ENCODE measurements at regions not wholly inside any gene's neighbourhood (a gene's known extent, or its start where the extent isn't known, plus 50 kb on each side); places are given as distances from the start of the nearest gene placed in this dataset.
"Not testable (repeated sequence)": the region's sequence is repeated elsewhere in the genome, so short reads cannot be mapped to it uniquely, and the experiment has no call there.

- no peak for DNase-seq (ENCODE audit: low spot score)
Observed at GRCh38 chr5:112472614-112473013, 53.5 kb upstream of the EPB41L4A start.

- DNase-seq (ENCODE audit: low spot score), result no peak
Observed at GRCh38 chr5:112473989-112474388, 54.9 kb upstream of the EPB41L4A start.

- DNase-seq (ENCODE audit: low spot score), result peak; percentile 10
Observed at GRCh38 chr5:112475747-112476365, 56.8 kb upstream of the EPB41L4A start.

DNA sequence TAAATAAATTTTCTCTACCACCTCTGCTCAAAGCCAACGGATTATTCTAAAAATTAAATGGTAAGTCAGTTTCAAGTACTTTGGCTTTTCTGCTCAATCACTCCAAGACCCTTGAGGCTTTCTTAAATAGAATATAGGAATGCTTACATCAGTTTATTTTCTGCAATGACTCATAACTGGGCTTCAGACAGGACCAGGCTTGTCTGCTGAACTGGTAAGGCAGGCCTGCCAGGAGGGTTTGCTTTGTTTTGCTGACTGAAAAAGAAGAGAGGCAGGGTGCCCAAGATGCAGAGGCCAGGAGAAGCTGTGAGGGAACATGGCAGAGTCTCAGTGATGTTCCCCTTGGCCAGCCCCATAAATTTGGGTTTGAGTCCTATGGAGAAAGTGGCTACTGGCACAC, 60.3 kb upstream of the EPB41L4A start:
- no peak for DNase-seq (ENCODE audit: low spot score)

DNA sequence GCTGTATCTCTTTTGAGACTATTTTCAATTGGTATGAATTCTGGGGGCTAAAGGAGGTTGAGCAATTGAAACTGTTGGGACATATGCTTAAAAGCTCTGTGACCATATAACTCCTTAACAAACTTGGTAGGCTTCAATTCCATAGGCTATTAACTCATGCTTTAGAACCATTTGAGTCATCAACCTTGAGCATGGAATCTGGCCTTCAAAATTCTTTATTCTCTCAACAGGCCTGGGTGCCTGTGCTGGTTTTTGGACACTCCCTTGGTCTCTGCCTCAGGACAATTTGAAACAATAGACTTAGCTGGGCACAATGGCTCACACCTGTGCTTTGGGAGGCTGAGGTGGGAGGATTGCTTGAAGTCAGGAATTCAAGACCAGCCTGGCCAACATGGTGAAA, 61.4 kb upstream of the EPB41L4A start:
- no peak for DNase-seq (ENCODE audit: low spot score)

- DNase-seq (ENCODE audit: low spot score), result no peak
Observed at GRCh38 chr5:112483704-112484103, 64.6 kb upstream of the EPB41L4A start.

- DNase-seq (ENCODE audit: low spot score), result no peak
Observed at GRCh38 chr5:112485934-112486355, 66.9 kb upstream of the EPB41L4A start.

- DNase-seq (ENCODE audit: low spot score), result no peak
Observed at GRCh38 chr5:112491257-112491656, 72.2 kb upstream of the EPB41L4A start.

DNA sequence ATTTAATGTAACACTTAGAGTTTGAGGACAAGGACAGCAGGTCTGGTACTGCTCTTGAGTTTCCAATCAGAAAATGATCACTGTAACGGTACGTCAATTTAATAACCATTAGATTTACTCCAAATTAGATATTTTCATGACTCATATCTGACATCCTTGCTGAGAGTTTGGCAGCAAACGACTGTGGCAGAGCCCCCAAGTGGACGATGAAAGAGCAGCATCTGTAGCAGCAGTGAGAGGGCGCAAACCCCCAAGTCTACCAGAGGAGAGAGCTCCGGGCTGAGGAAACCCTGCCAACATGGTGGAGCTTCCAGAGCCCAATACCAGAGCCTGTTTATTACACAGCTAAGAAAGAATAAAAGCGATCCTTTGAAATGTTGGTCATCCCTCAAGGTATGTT, 73.2 kb upstream of the EPB41L4A start:
- DNase-seq (ENCODE audit: low spot score), result peak; percentile 68

DNA sequence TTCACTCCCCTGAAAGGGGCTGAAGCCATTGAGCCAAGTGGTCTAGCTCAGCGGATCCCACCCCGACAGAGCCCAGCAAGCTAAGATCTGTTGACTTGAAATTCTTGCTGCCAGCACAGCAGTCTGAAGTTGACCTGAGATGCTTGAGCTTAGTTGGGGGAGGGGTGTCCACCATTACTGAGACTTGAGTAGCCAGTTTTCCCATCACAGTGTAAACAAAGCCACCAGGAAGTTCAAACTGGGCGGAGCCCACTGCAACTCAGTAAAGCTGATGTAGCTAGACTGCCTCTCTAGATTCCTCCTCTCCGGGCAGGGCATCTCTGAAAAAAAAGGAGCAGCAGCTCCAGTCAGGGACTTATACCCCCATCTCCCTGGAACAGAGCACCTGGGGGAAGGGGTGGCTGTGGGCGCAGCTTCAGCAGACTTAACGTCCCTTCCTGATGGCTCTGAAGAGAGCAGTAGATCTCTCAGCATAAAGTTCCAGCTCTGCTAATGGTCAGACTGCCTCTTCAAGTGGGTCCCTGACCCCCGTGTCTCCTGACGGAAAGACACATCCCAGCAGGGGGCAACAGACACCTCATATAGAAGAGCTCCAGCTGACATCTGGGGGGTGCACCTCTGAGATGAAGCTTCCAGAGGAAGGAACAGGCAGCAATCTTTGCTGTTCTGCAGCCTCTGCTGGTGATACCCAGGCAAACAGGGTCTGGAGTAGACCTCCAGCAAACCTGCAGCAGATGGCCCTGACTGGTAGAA, 84.8 kb upstream of the EPB41L4A start:
- not testable (repeated sequence) for DNase-seq (ENCODE audit: low spot score)

DNA sequence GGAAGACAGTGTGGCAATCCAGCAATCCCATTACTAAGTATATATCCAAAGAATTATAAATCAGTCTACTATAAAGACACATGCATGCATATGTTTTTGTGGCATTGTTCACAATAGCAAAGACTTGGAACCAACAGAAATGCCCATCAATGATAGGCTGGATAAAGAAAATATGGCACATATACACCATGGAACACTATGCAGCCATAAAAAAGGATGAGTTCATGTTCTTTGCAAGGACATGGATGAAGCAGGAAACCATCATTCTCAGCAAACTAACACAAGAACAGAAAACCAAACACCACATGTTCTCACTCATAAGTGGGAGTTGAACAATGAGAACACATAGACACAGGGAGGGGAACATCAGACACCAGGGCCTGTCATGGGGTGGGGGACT, 90.0 kb upstream of the EPB41L4A start:
- not testable (repeated sequence) for DNase-seq (ENCODE audit: low spot score)

DNA sequence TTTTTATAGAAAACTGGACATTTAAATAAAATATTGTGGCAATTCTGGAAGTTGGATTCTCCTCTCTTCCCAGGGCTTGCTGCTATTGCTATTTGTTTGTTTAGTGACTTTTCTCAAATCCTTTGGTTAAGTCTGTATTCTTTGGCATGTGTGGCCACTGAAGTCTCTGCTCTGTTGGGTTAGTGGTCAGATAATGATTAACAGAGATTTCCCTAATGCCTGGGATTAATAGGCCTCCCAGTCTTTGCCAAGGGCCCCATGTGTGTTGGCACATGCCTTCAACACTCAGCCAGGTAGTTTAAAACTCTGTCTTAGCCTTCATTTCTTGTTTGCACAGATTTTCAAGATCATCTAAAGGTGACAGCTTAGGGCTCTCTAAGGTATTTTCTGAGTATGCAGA, 92.8 kb upstream of the EPB41L4A start:
- no peak for DNase-seq (ENCODE audit: low spot score)

- DNase-seq (ENCODE audit: low spot score), result no peak
Observed at GRCh38 chr5:112512901-112513300, 93.8 kb upstream of the EPB41L4A start.

- DNase-seq (ENCODE audit: low spot score), result no peak
Observed at GRCh38 chr5:112514111-112514510, 95.0 kb upstream of the EPB41L4A start.

DNA sequence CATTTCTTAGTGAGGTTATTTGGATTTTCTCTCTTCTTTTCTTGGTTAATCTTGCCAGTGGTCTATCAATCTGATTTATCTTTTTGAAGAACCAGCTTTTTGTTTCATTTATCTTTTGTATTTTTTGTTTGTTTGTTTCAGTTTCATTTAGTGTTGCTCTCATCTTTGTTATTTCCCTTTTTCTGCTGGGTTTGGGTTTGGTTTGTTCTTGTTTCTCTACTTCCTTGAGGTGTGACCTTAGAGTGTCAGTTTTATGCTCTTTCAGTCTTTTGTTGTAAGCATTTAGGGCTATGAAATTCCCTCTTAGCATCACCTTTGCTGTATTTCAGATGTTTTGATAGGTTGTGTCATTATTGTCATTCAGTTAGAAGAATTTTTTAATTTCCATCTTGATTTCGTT, 101.4 kb upstream of the EPB41L4A start:
- DNase-seq (ENCODE audit: low spot score), result not testable (repeated sequence)

DNA sequence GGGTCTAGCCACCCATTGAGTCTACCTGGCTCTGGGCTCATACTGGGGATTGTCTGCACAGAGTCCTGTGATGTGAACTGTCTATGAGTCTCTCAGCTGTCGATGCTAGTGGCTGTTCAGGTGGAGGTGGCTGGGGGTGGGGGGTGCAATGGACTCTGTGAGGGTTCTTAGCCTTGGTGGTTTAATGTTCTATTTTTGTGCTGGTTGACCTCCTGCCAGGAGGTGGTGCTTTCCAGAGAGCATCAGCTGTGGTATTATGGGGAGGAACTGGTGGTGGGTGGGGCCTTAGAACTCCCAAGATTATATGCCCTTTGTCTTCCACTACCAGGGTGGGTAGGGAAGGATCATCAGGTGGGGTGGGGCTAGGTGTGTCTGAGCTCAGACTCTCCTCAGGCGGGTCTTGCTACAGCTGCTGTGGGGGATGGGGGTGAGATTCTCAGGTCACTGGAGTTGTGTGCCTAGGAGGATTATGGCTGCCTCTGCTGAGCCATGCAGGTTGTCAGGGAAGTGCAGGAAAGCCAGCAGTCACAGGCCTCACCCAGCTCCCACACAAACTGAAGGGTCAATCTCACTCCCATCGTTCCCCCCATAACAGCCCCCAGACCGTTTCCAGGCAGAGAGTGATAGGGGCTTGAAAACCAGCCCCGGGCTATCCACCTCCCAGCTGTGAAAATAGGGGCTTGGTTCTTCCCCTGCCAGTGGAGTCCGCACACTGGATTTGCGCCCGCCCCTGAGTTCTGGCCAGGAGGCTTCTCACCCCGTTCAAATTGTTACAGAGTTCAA, 104.0 kb upstream of the EPB41L4A start:
- not testable (repeated sequence) for DNase-seq (ENCODE audit: low spot score)

DNA sequence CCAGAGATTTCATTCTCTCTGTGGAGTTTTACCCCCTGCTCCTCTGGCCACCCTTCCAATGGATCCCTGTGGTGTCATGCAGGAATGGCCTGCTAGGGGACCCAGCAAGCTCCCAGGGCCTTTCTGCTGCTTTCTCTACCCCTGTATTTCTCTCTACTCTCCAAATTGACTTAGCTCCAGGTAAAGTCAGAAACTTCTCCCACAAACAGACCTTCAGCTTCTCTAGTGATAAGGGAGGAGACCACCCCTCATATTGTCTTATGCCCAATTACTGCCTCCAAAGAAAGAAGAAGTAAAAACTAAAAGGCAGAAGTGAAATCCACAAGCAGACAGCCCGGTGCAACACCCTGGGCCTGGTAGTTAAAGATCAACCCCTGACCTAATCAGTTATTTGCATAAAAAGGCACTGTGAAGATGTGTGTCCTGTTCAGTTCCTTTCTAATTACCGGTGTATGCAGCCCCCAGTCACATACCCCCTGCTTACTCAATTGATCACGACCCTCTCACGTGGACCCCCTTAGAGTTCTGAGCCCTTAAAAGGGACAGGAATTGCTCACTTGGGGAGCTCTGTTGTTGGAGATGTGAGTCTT, 104.7 kb upstream of the EPB41L4A start:
- DNase-seq (ENCODE audit: low spot score), result not testable (repeated sequence)

DNA sequence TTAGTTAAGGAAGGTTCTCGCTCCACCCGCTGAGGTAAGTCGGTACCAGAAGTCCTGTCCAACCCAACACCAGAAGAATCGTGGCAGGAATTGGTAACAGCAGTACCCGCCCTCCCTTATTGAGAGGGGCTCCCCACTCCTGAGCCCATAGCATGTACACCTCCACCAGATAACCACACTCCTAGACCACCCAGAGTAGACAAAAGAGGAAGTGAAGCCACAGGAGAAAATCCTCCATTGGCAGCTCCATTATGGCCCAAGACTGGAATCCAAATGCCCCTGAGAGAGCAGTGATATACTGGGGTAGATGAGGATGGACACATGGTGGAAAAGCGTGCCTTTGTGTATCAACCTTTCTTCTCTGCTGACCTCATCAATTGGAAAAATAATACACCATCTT, 106.1 kb upstream of the EPB41L4A start:
- DNase-seq (ENCODE audit: low spot score), result no peak

- no peak for DNase-seq (ENCODE audit: low spot score)
Observed at GRCh38 chr5:112528928-112529327, 109.9 kb upstream of the EPB41L4A start.

DNA sequence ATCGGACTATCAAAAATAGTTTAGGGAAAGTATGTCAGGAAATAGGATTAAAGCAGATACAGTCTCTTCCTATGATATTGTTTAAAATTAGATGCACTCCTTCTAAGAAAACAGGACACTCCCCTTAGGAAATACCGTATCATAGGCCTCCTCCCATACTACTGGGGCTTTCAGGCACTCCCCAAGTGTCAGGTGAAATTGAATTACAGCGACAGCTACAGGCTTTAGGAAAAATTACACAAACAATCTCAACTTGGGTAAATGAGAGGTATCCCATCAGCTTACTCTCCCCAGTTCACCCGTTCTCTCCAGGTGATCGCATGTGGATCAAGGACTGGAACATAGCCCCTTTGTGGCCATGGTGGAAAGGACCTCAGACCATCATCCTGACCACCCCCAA, 110.4 kb upstream of the EPB41L4A start:
- no peak for DNase-seq (ENCODE audit: low spot score)

DNA sequence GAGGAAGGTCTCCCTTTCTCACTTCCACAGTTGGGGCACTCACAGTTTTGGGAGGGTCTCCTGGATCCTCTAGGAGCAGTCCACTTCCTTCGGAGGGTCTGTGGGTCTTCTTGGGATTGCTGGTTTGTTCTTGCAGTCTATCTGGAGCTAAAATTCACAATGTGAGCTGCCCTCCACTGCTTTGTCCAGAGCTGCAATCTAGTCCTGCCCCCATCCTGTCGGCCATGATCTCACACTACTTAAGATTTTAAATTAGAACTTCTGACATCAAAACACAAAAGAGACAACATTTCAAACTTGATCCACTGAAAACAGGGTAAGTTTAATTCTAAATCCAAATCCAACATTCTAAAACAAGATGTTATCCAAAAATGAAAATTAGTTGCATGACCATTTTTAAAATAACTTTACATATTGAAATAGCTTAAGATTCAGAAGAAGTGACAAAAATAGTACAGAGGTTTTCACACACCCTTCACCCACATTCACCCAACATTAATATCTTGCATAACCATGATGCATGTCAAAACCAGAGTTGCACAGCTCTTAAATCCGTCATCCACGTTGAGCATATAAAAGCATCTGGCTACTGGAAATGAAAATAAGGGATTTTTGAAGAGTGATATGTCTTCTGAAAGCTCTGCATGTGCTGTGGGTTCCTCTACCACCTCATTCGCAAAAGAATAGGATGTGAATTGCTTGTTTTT, 113.7 kb upstream of the EPB41L4A start:
- no peak for DNase-seq (ENCODE audit: low spot score)

DNA sequence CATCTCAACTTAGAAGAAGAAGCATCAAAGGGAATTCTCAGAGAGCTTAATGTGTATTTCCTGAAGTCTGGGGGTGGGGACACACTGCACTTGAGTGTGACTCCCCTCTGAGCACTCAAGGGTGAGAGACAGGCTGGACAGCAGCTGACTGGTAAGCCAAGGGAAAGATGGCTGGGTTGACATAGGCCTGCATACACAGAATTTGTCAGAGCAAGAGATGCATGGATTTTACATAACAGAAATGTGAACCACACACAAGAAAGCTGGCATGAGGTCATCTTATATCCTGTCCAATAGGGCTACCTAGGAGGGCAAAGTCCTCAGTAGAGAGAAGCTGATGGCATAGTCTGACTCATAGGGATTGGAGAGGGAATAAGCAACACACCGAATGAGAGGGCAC, 114.3 kb upstream of the EPB41L4A start:
- peak; percentile 32 for DNase-seq (ENCODE audit: low spot score)

Measured in A172 (cell line).